GM18909 (cell line): ENCODE measurements at regions not wholly inside any gene's neighbourhood (a gene's known extent, or its start where the extent isn't known, plus 50 kb on each side); places are given as distances from the start of the nearest gene placed in this dataset.

Experiments used
- ATAC-seq: cut with Tn5 transposase; IDR thresholded peaks from one replicate; pipeline ENCODE4 v1.9.1; 2021; ENCODE audit warnings: mild to moderate bottlenecking; ENCODE audit not compliant: unreplicated experiment, poor library complexity

DNA sequence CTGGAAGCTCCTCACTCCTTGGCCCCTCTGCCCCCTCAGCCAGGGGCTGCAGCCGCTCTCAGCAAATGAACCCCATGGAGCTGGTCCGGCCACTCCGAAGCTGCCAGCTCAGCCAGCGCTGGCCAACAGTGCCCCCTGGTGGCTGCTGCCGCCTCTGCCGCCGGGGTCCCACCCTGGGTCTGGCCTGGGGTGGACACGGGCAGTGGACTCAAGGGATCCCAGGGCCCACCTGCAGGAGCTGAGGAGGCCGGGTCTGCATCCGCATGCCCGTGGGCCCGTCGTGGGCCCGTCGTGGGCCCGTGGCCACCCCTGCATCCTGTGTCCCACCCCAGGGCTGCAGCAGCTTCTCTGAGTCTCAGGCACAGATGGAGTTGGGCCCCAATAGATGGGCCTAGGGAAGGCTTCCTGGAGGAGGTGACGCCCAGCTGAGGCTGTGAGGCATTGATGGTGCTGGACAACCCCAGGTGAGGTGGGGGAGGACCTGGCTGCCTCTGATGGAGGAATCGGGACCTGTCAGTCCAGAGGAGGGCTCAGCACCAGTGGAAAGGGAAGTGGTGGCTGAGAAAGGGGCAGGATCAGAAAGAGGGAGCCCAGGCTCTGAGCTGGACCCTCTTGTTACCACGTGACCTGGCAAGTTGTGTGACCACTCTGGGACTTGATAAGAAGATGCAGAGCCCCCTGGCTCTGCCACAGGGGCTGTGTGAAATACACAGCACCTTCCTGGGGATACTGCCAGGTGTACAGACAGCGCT, 522.3 kb downstream of the BRD1 start:
- no peak for ATAC-seq

DNA sequence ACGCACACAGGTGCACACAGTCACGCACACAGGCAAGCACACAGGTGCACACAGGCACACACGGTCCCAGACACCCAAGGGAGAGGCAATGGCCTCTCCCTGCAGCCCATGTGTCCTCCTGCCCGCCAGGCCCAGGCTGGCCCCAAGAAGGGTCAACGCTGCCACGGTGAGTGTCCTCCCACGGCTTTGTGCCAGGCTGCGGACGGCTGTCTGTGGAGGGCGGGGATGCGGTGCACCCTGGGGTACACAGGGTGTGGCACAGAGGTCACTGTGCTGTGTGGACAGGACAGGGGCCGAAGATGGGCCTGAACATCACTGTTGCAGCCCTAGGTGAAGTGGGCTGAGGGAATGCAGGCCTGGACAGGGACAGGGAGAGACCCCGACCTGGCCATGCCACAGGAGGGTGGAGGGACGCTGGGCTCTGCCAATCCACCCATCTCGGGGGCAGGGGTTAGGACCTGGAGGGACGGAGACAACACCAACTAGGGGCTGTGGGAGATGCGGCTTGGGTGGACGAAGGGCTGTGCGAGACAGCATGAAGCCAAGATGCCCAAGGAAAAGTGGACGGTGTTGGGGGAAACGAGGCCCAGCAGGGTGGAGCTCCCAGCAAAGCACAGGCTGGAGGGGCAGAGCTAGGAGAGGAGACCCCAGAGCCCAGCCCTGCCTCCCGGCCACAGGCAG, 523.8 kb downstream of the BRD1 start:
- ATAC-seq = no peak

DNA sequence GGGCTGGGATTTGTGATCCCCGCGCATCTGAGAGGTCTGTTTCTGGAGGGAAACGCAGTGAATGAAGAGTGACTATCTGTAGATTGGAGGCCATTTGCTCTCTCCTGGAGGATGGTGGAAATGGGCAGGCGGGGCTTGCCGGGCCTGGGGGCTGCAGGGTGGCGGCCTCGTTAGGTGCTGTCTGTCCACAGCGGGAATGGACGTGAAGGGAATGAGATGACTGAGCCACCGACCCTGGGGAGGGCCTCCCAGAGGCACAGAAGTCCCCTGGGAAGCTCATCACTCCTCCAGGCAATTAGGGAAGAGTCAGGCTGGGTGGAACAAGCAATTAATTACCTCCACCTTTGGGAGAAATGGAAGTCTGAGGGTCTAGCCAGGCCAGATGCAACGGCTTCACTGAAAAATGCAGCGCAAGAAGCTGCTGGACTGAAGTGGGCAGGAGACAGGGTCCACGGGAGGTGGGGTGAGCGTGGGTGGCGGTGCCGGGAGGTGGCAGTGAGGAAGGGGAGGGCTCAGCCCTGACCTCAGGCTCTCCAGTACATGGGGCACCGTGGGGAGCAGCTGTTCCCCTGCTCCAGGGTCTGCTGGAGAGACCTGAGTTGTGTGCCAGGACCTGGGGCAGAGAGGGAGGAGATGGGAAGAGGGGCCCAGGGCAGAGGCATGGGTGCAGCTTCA, 524.5 kb downstream of the BRD1 start:
- ATAC-seq = no peak

DNA sequence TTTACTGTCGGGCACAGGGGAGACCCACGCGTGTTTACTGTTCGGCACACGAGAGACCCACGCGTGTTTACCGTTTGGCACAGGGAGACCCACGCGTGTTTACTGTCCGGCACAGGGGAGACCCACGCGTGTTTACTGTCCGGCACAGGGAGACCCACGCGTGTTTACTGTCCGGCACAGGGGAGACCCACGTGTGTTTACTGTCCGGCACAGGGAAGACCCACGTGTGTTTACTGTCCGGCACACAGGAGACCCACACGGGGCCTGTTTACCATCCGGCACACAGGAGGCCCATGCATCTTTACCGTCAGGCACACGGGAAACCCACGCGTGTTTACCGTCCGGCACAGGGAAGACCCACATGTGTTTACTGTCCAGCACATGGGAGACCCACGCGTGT, 525.1 kb downstream of the BRD1 start:
- no peak for ATAC-seq

DNA sequence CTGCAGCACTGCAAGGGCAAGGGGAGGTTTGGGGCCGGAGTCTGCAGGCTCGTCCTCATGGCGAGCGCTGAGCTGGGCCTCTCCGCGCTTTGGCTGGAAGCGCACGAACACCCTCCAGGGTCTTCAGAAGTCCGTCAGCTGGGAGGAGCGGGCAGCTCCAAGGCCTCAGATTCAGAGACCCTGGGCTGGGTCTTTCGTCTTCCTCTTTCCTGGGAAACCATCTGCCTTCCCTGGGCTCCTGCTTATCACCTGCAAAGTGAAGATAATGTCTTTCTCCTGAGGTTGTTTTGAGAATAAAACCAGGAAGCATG, 525.6 kb downstream of the BRD1 start:
- no peak for ATAC-seq

DNA sequence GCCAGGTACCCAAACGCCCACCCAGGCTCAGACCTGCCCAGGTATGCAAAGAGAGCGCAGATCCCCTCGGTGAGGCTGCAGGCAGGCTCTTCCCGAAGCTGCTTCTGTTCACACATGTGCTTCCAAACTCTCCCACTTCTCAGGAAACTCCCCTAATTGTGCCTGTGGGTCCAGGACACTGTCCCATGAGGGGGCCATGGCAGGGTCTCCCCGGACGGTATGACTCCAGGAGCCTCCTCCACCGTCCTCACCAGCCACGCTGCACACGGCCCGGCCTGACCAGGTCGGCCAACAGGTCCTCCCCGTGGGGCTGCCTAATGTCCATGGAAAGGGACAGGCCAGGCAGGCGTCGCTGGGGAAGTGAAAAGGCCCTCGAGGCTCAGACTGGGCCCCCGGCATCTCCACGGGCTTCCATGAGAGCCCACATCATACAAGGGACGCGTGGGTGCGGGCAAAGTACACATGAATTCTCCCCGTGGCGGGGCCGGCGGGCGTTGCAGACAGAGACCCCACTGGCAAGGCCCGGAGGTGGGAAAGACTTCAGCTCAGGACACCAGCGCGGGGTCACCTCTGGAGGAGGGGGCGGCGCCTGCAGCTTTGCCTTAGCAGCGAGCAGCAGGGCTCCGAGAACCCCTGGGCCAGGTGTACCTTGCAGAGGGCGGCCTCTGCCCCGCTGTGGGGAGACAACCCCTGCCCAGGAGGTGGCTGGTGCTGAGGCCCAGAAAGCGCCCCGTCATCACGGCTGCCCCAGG, 526.1 kb downstream of the BRD1 start:
- no peak for ATAC-seq

DNA sequence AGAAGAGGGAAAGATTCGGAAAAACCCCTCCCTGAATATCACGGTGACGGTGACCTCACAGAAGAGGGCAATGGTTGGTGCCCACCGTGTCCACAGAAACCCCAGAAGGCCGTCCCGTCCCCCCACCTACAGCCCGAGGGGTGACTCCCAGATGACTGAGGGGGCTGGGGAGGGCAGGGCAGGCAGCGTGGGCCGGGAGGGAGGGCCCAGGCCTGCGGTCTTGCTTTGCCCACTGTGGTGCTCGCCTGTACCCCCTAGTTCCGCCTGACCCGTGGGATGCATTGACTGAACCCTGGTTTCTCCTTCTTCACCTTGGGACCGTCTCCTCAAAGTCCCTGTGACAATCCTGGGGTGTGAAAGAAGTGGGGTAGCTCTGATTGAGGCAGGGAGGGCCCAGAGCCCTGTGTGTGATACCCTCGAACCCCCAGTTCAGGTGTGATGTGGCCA, 526.7 kb downstream of the BRD1 start:
- no peak for ATAC-seq

DNA sequence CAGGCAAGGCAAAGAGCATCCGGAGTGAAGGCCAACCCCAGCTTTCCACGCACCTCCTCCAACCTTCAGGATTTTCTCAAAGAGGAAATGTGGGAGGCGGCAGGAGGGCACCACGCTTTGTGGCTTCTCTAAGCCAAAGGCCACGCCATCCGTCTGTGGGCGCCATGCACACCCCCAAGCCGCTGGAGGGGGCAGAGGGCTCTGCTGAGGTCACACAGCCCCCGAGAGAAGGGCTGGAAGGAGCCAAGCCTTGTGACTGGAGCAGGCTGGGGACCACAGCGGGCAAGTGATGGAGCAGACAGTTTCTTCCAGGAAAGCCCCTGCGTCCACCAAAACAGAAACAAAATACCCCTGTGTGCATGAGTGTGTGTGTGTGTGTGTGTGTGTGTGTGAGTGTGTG, 527.4 kb downstream of the BRD1 start:
- ATAC-seq = no peak

DNA sequence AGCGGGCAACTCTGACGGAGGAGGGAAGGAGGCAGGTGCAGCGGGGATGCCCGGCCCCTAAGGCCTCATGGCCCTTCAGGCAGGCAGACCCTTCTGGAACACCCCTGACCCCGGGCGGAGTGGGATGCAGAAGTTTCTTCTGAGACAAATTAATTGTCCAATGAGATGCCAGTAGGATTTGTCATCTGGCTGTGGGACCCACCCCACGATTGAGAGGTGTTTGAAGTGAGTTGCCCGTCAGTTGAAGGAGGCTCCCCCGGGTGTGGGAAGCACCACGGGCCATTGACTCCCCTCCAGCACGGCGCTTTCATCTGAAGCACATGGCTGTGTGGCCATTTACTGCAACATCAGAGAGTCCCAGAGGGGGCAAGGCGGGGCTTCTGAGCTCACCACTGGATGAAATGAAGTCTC, 527.8 kb downstream of the BRD1 start:
- ATAC-seq = no peak

DNA sequence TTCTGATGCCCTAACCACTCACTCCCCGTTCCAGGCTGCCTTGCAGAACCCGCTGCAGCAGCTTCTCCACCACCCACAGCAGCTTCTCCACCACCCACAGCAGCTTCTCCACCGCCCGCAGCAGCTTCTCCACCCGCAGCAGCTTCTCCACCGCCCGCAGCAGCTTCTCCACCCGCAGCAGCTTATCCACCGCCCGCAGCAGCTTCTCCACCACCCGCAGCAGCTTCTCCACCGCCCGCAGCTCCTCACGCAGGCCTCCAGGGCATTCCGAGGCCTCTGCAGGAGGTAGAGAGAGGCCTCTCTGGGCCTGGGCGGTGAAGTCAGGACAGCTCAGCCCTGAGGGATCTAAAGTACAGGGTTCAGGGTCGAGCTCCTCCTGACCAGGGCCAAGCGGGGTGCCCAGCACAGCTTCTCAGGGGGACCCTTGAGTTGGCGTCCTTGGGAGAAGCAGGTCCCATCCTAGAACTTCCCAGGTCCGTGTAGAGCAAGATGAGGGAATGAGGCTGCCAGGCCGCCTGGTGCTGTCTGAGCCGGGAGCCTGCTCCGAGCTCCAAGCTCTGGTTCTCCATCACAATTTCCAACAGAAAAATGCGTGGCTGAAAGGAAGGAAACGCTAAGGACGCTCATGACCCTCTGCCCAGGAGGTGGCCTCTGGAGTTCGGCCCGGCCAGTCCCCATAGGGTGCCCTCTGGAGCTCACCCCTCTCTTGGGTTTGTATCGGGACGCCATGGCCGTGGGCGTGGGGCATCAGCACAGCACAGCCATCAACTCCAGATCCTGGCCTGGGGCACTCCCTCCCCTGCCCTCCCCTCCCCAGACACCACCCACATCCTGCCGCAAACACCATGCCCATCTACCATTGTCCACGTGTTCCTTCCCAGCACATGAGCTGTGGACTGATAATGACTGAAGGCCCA, 528.6 kb downstream of the BRD1 start:
- ATAC-seq = no peak

DNA sequence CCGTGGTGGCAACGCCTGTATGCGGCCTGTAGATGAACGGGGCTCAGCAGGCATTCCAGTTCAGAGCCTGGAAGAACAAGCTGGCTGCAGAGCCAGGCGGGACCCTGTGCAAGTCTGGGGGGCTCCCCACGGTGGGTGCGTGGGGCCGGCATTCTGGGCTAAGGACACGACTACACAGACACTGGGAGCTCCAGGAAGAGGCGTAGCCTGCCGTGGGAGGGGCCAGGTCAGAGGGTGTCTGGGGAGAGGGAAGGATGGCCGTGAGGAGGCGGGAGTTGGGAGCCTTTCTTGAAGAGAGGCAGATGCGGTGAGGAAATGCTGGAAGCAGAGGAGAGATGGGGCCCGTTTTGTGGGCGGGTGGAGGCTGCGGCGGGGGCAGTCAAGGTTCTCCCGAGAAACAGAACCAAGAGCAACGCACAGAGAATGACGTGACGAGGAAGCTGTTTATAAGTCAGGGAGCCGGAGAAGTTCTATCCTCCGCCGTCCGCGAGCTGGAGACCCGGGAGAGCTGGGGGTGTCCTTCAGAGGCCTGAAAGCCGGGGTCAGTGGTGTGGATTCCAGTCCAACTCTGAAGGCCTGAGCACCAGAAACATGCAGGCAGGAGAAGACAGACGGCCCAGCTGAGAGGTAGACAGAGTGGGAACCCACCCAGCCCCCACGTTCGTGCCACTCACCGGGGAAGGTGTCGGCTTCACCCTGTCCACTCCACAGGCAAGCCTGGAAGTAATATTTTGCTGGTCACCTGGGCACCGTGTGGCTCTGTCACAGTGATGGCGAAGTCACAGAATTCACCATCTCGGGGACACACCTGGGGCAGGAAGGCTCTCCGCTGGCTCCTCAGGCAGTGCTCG, 529.6 kb downstream of the BRD1 start:
- no peak for ATAC-seq

DNA sequence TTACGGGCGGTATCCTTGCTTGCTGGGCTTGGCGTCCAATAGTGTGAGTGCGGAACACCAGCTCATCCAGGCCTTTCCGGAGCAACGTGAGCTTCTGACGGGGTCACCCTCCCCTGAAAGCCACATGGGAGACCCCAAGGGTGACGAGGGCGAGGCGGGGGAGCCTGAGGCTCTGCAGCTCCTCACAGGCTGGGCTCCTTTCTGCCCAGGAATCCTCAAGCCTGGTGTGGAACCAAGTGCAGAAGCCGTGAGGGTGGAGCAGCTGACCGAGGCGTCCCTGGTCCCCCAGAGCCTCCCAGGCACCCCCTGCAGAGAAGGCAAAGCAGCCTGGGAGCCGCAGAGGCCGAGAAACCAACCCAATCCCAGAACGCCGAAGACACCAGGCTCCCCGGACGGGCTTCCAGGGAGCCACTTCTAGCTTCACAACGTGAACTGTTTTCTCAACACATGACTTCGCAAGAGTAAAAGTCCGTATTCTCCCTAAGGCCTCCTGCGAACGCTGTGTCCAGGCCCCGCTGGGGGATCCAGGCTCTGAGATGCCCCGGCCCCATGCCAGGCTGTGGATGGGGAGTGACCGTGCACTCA, 530.3 kb downstream of the BRD1 start:
- ATAC-seq = no peak

DNA sequence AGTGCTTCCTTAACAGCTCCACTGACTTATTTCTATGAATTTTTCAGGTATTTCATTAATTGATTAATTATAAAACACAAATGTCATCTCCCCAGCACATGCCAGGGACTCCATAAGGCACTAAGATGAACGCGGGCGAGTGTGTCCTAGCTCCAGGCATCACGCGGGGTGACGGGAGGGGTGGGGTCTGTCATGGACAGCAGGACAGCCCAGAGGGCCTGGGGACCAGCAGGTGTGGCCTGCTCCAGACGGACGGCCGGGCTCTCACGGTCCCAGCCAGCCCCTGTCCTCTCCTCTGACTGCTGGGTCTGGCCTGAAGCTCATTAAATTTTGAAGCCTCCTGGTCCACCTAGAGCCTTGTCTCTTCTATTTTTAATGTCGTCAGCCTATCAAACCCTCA, 531.1 kb downstream of the BRD1 start:
- ATAC-seq = no peak

DNA sequence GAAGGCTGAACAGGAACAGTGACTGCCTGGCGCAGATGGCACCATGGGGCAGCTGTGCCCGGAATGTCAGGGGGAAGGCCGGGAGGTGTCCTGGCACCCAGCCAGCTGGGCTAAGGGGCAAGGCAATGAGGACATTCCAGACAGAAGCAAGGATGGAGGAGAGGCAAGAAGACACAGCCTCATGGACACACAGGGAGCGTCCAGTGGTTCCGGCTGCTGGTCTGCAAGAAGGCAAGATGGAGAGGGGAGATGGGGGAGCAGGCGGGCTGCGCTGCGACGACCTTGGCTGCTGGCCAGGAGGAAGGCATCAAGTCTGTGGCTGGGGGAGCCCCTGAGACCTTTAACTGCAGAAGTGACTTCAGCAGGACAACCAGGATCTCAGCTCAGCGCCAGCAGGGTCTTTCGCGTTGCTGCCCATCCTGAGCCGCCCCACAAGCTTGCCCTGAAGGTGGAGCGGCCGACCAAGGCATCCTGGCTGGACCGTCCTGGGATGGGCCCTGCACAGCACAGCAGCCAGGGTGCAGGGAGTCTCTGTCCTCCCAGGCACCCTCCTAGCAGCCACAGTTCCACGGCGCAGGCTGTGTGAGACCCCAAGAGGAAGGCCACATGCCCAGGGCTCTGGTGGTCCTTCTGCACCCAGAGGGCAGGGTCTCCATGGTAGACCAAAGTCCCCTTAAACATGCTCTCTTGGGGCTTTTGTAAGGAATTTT, 531.7 kb downstream of the BRD1 start:
- no peak for ATAC-seq

DNA sequence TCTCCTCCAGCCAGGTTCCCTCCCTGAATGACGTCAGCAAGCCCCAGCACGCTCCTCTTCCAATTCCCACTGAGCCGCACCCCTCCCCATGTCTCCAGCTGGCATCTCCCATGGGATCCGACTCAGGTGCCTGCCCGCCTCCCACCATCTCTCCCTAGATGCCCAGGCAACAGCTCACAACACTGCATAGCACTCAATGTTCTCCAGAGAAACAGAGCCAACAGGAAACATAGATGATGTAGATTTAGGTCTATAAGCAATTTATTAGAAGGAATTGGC, 532.3 kb downstream of the BRD1 start:
- ATAC-seq = no peak

DNA sequence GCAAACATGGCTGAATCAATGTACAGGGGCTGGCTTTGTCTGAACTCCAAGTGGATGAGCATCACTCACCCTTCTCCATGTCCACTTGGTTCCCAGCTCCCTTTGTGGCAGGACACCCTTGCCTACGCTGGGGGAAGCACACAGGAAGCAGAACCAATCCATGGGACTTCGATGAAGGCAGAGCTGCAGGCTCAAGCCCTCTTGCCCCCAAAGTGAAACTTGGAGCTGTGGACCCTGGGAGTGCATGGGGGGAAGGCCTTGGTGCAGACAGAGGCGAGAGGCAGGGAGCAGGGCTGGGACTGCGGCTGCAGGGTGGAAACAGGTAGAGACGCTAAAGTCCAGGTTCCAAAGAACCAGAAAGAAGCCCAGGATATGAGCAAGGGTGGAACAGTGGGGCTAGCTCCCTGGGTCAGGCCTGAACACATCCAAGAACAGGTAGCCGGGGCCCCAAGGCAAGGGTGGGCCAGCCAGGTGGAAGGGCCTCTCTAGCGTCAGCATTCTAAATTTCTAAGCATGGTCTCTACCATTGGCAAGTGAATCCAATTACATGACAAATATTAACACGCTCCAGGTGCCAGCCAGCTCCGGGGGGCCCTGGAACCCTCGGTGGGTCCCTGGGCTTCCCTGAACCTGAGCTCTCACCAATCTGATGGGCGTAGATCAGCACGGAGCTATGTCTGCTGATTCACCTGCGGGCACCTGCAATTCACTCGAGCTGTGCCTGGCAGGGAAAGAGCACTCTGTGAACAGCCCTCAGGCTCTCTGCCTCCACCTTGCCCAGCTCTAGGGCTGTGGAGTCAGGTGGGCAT, 532.8 kb downstream of the BRD1 start:
- ATAC-seq = no peak

DNA sequence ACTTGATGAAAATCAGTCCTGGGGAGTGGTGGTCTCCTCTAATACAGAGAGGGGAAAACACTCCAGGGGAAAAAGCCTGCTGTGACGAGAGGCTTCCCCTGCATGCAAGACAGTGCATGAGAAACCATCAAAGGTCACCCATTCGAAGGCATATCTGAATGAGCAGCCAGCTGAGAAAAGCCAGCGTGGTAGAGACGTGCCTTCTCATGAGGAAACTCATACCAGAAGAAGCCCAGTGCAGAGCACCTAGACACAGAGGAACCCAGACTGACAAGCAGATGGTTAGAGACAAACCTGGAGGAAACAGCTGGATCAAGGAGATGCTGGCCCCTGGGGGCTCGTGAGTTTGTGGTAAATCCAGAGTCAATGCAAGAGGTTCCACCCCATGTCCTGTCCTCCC, 534.8 kb downstream of the BRD1 start:
- ATAC-seq = no peak

DNA sequence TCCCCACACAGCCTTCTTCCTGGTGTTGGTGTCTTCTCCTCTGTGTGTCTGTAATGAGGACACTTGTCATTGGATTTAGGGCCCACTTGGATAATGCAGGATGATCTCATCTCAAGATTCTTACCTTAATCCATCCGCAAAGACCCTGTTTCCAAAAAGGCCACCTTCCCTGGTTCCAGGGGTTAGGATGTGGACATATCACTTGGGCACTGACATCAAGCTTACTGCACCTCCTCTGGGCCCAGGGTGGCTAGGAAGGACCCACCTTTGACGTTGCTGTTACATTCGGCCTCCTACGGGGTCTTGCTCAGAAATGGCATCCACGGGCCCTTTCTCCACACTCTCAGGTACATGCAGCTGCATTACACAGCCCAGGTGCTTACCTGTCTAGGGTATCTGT, 535.9 kb downstream of the BRD1 start:
- ATAC-seq = no peak
